HL-60 (cell line): ENCODE measurements at regions not wholly inside any gene's neighbourhood (a gene's known extent, or its start where the extent isn't known, plus 50 kb on each side); places are given as distances from the start of the nearest gene placed in this dataset.

Experiments used
- DNase-seq, 2 experiments: peaks; one replicate each; pipeline ENCODE4 v3.0.0-alpha.2; 2010 to 2020; ENCODE audit warnings: low read depth in 1 of 2, low spot score in 1 of 2
- H3K27ac ChIP-seq: fragments of 250-450 bp; sonication (Bioruptor Pico); replicated peaks from 2 replicates; pipeline ENCODE4 v1.5.1; 2020; ENCODE audit warnings: mild to moderate bottlenecking, moderate library complexity
- H3K27me3 ChIP-seq: fragments of 250-450 bp; sonication (Bioruptor Pico); 2 replicates; pipeline ENCODE4 v1.5.1; 2021; ENCODE audit warnings: mild to moderate bottlenecking, moderate library complexity; ENCODE audit not compliant: insufficient read depth, poor library complexity, severe bottlenecking
- H3K4me3 ChIP-seq: replicated peaks from 2 replicates; pipeline ENCODE4 v1.5.1; 2011; ENCODE audit warnings: mild to moderate bottlenecking, control low read depth, low read length; ENCODE audit not compliant: insufficient read depth
- GABPA ChIP-seq: IDR thresholded peaks from 2 replicates; pipeline ENCODE4 v1.6.1; 2012; ENCODE audit warnings: low read depth
- POLR2AphosphoS5 ChIP-seq: IDR thresholded peaks from 2 replicates; pipeline ENCODE4 v1.6.1; 2012; ENCODE audit warnings: low read depth
- SPI1 ChIP-seq: IDR thresholded peaks from 2 replicates; pipeline ENCODE4 v1.6.1; 2012; ENCODE audit warnings: low read depth, mild to moderate bottlenecking, borderline replicate concordance
- TF ChIP-seq, protein P1 (sequence below): IDR thresholded peaks from 2 replicates; pipeline ENCODE4 v1.6.1; 2012; ENCODE audit warnings: low read depth; ENCODE audit not compliant: insufficient replicate concordance
- TF ChIP-seq, protein P2 (sequence below): IDR thresholded peaks from one replicate; pipeline ENCODE4 v1.5.1; 2011; ENCODE audit warnings: low read length, control low read depth, inconsistent platforms; ENCODE audit not compliant: insufficient read depth

DNA sequence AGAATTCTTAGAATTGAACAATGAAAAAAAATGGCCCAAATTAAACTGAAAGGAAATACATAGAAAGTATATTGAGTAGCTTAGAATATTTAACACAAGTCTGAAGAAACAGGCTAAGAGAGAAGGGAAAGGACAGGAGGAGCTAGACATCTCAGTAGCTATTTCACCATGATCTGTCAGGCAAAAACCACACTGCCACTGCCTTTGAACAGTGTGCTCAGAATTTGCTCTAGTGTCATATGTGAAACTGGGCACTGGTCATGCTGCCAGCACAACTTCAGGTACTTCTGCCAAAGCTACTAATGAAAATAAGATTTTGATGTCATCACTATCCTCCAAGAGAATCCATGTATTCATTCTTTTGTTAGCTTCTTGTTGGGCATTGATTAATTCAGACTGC, 1280.8 kb upstream of the PCDH20 start:
- no peaks in the 10 kb centered on the region for H3K27me3 ChIP-seq
- H3K27ac ChIP-seq: no peak overlapping the region
- TF ChIP-seq POLR2AphosphoS5: no peak
- TF ChIP-seq GABPA: no peak
- TF ChIP-seq, protein P1, sequence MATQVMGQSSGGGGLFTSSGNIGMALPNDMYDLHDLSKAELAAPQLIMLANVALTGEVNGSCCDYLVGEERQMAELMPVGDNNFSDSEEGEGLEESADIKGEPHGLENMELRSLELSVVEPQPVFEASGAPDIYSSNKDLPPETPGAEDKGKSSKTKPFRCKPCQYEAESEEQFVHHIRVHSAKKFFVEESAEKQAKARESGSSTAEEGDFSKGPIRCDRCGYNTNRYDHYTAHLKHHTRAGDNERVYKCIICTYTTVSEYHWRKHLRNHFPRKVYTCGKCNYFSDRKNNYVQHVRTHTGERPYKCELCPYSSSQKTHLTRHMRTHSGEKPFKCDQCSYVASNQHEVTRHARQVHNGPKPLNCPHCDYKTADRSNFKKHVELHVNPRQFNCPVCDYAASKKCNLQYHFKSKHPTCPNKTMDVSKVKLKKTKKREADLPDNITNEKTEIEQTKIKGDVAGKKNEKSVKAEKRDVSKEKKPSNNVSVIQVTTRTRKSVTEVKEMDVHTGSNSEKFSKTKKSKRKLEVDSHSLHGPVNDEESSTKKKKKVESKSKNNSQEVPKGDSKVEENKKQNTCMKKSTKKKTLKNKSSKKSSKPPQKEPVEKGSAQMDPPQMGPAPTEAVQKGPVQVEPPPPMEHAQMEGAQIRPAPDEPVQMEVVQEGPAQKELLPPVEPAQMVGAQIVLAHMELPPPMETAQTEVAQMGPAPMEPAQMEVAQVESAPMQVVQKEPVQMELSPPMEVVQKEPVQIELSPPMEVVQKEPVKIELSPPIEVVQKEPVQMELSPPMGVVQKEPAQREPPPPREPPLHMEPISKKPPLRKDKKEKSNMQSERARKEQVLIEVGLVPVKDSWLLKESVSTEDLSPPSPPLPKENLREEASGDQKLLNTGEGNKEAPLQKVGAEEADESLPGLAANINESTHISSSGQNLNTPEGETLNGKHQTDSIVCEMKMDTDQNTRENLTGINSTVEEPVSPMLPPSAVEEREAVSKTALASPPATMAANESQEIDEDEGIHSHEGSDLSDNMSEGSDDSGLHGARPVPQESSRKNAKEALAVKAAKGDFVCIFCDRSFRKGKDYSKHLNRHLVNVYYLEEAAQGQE: no peak
- TF ChIP-seq SPI1: no peak
- TF ChIP-seq, protein P2, sequence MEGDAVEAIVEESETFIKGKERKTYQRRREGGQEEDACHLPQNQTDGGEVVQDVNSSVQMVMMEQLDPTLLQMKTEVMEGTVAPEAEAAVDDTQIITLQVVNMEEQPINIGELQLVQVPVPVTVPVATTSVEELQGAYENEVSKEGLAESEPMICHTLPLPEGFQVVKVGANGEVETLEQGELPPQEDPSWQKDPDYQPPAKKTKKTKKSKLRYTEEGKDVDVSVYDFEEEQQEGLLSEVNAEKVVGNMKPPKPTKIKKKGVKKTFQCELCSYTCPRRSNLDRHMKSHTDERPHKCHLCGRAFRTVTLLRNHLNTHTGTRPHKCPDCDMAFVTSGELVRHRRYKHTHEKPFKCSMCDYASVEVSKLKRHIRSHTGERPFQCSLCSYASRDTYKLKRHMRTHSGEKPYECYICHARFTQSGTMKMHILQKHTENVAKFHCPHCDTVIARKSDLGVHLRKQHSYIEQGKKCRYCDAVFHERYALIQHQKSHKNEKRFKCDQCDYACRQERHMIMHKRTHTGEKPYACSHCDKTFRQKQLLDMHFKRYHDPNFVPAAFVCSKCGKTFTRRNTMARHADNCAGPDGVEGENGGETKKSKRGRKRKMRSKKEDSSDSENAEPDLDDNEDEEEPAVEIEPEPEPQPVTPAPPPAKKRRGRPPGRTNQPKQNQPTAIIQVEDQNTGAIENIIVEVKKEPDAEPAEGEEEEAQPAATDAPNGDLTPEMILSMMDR: no peak
- no peak overlapping the region for H3K4me3 ChIP-seq
- DNase-seq: no peak

DNA sequence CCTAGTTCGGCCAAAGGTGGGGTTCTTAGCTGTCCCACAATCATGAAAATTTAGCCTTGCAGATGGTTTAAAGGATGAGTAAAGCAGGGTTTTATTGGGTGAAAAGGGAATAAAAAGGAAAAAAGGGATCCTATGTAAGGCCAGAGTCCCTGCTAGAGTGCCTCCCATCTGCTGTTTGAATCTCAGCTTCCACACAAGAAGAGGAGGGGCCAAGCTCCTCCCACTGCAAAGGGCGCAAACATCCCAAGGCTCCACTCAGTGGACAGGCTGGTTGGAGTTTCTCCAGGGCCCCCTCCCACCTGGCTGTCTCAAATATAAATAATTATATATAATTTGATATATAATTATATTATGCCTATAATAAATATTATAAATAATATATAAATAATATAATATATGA, 1272.1 kb upstream of the PCDH20 start:
- no peak overlapping the region for H3K4me3 ChIP-seq
- no peak for DNase-seq
- TF ChIP-seq, protein P1: no peak
- no peak for TF ChIP-seq SPI1
- TF ChIP-seq POLR2AphosphoS5: no peak
- TF ChIP-seq, protein P2: no peak
- no peak for TF ChIP-seq GABPA

GRCh38 chr13:62684359-62684758, 1268.7 kb upstream of the PCDH20 start:
- TF ChIP-seq, protein P1: no peak
- TF ChIP-seq SPI1 (no peak), GABPA (no peak), POLR2AphosphoS5 (no peak)
- TF ChIP-seq, protein P2: no peak
- no peak overlapping the region for H3K27ac ChIP-seq
- no peak for DNase-seq
- no peaks in the 10 kb centered on the region for H3K27me3 ChIP-seq
- no peak overlapping the region for H3K4me3 ChIP-seq

More for the DNA sequence above, 1272.1 kb upstream of the PCDH20 start:
- Histone ChIP-seq H3K27me3 (no peaks in the 10 kb centered on the region), H3K27ac (no peak overlapping the region)
